Fibroblast of lung (primary cell): ENCODE measurements at regions not wholly inside any gene's neighbourhood (a gene's known extent, or its start where the extent isn't known, plus 50 kb on each side); places are given as distances from the start of the nearest gene placed in this dataset.

Experiments
- CTCF ChIP-seq, 2 donors: IDR thresholded peaks in 1 of 2; conservative IDR thresholded peaks in 1 of 2; 1 replicate in 1 of 2; 2 replicates in 1 of 2; pipeline ENCODE4 v1.5.1; 2011 to 2012; ENCODE audit warnings: low read length in 2 of 2, control low read depth in 1 of 2, inconsistent platforms in 1 of 2, low read depth in 1 of 2, mild to moderate bottlenecking in 1 of 2
- EZH2 ChIP-seq: IDR thresholded peaks from 2 replicates; pipeline ENCODE4 v1.5.1; 2012; ENCODE audit warnings: low read length, control low read depth, mild to moderate bottlenecking; ENCODE audit errors: missing control alignments

GRCh38 chr12:18975933-18976332 is 153.6 kb upstream of the PLEKHA5 start:
- TF ChIP-seq CTCF (conservative IDR thresholded peaks at IDR 0.05 in 1 of 2, IDR thresholded peaks at IDR 0.05 in 1 of 2; ENCODE audit: low read depth in 1 of 2, low read length in 2 of 2) (no peak), EZH2 (no peak)
